ENCODE measurements at regions not wholly inside any gene's neighbourhood (a gene's known extent, or its start where the extent isn't known, plus 50 kb on each side); places are given as distances from the start of the nearest gene placed in this dataset.

DNA sequence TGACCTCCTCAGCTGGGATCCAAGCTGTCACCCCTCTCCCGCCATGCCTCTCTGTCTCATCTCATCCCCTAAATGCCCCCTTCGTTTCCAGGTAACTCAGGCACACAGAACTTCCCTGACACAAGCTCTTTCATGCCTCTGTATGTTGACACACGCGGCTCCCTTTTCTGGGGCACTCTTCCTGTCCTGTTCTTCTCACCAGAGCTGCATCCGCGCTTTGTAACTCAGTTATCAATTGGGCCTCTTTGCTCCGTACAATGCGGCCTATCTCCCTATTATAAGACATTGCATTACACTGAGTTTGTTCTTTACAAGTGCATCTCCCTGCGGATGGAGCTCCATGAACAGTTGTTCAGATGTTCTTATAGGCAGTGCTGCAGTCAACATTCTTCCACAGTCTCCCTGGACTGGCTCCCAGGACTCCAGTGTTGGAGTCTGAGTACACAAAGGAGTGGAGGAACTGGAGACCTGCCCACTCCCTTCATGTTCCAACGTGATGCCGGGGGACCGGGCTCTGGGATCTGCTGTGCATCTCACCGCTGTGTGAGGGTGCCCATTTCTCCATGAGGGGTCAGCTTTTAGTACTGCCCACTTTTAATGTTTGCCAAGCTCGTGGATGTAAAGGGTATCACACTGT is 56.9 kb upstream of the TNS3 start (continued):
- TF ChIP-seq RXRB (CRISPR knock-in tag; IDR thresholded peaks at IDR 0.05; ENCODE audit: borderline replicate concordance) (peak; percentile 41; the same call in 1 of the 2 replicates), ZNF496 (CRISPR knock-in tag; IDR thresholded peaks at IDR 0.05; ENCODE audit: insufficient replicate concordance) (no peak), RARA (CRISPR knock-in tag; IDR thresholded peaks at IDR 0.05) (peak; percentile 39), ZNF687 (CRISPR knock-in tag; IDR thresholded peaks at IDR 0.05) (peak; percentile 46), ZNF547 (CRISPR knock-in tag; IDR thresholded peaks at IDR 0.05) (0 out of 2 replicates have a peak, but pooled peaks have one; percentile 37), GABPB1 (CRISPR knock-in tag; IDR thresholded peaks at IDR 0.05) (peak; percentile 20; the same call in 1 of the 2 replicates), MBNL3 (CRISPR knock-in tag; conservative IDR thresholded peaks at IDR 0.05) (no peak), ZSCAN21 (CRISPR knock-in tag; IDR thresholded peaks at IDR 0.05; ENCODE audit: borderline replicate concordance) (0 out of 2 replicates have a peak, but pooled peaks have one; percentile 32), ZNF326 (CRISPR knock-in tag; IDR thresholded peaks at IDR 0.05; ENCODE audit: borderline replicate concordance) (no peak), ELF3 (CRISPR knock-in tag; IDR thresholded peaks at IDR 0.05) (0 out of 2 replicates have a peak, but pooled peaks have one; percentile 54), ETV5 (CRISPR knock-in tag; IDR thresholded peaks at IDR 0.05; ENCODE audit: borderline replicate concordance) (peak; percentile 58), UBTF (CRISPR knock-in tag; IDR thresholded peaks at IDR 0.05) (peak; percentile 38; the same call in 1 of the 2 replicates), TFAP4 (IDR thresholded peaks at IDR 0.05; ENCODE audit: borderline replicate concordance, low read depth) (peak; percentile 34; the same call in 1 of the 2 replicates), ZNF44 (CRISPR knock-in tag; IDR thresholded peaks at IDR 0.05) (0 out of 2 replicates have a peak, but pooled peaks have one; percentile 18), ZNF317 (CRISPR knock-in tag; IDR thresholded peaks at IDR 0.05) (peak; percentile 74; the same call in 1 of the 2 replicates), FOXO1 (CRISPR knock-in tag; IDR thresholded peaks at IDR 0.05) (0 out of 2 replicates have a peak, but pooled peaks have one; percentile 27), SAFB2 (CRISPR knock-in tag; IDR thresholded peaks at IDR 0.05; ENCODE audit: borderline replicate concordance, low read depth) (no peak)
- TF ChIP-seq, protein P1, sequence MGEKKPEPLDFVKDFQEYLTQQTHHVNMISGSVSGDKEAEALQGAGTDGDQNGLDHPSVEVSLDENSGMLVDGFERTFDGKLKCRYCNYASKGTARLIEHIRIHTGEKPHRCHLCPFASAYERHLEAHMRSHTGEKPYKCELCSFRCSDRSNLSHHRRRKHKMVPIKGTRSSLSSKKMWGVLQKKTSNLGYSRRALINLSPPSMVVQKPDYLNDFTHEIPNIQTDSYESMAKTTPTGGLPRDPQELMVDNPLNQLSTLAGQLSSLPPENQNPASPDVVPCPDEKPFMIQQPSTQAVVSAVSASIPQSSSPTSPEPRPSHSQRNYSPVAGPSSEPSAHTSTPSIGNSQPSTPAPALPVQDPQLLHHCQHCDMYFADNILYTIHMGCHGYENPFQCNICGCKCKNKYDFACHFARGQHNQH (CRISPR knock-in tag; IDR thresholded peaks at IDR 0.05): no peak

Measured in HepG2 (cell line).